Endothelial cell of umbilical vein (primary cell): ENCODE measurements at regions not wholly inside any gene's neighbourhood (a gene's known extent, or its start where the extent isn't known, plus 50 kb on each side); places are given as distances from the start of the nearest gene placed in this dataset.

Experiments used
- BruUV-seq: library from RNA; stranded (reverse); fragments of 400-500 nt; replicated peaks from 2 replicates; lab custom pipeline; 2021; lab: Mats Ljungman, UMichigan
- CTCF ChIA-PET: fragments of 300-600, 350-600 bp; sonication (Branson Sonifier 250); formaldehyde crosslinking; loops from one replicate; lab custom pipeline; 2021; ENCODE audit warnings: antibody characterized with exemption, inconsistent platforms; lab: Charles Lee
- POLR2A ChIA-PET: fragments of 300-600, 350-600 bp; sonication (Branson Sonifier 250); formaldehyde crosslinking; loops from one replicate; lab custom pipeline; 2021; ENCODE audit warnings: antibody characterized with exemption, inconsistent platforms; lab: Charles Lee
- DNase-seq: peaks from one replicate; pipeline ENCODE4 v3.0.0-alpha.2; 2011; ENCODE audit warnings: low read depth, low spot score
- FAIRE-seq: peaks from 2 replicates; lab custom pipeline; 2011; peaks lifted over from hg19 to GRCh38; lab: Jason Lieb, UNC
- H2AFZ ChIP-seq: 2 replicates; pipeline ENCODE4 v1.6.0; 2012; ENCODE audit warnings: low read depth, low read length, control low read depth, inconsistent platforms
- H3K27ac ChIP-seq: 2 replicates; pipeline ENCODE4 v1.5.1; 2011; ENCODE audit warnings: low read depth, mild to moderate bottlenecking, control low read depth, low read length, moderate library complexity; ENCODE audit not compliant: insufficient read depth
- H3K27me3 ChIP-seq, 2 experiments: 2 replicates each; pipeline versions ENCODE4 v1.6.0 to v1.6.1; 2011; ENCODE audit warnings: low read length in 2 of 2, mixed read lengths in 1 of 2; ENCODE audit not compliant: control insufficient read depth in 2 of 2, insufficient read depth in 2 of 2
- H3K36me3 ChIP-seq, 2 experiments: 2 replicates in 1 of 2; 3 replicates in 1 of 2; pipeline ENCODE4 v1.5.1; 2011; ENCODE audit warnings: low read length in 2 of 2, mild to moderate bottlenecking in 1 of 2, moderate library complexity in 1 of 2; ENCODE audit not compliant: control insufficient read depth in 2 of 2, insufficient read depth in 2 of 2; ENCODE audit errors: extremely low read depth in 1 of 2
- H3K4me1 ChIP-seq: 3 replicates; pipeline ENCODE4 v1.5.1; 2011; ENCODE audit warnings: mild to moderate bottlenecking, low read length; ENCODE audit not compliant: control insufficient read depth, insufficient read depth; ENCODE audit errors: extremely low read depth
- H3K4me2 ChIP-seq: 2 replicates; pipeline ENCODE4 v1.6.1; 2011; ENCODE audit warnings: low read length, control low read depth, mixed read lengths; ENCODE audit not compliant: insufficient read depth
- H3K4me3 ChIP-seq, 3 experiments: fragments of 200-600 bp in 1 of 3; sonication (generic), shearing (Covaris generic) in 1 of 3; replicated peaks in 1 of 3; 2 replicates each; pipeline ENCODE4 v1.5.1; 2011 to 2016; ENCODE audit warnings: control low read depth in 3 of 3, low read length in 3 of 3, mild to moderate bottlenecking in 2 of 3, inconsistent platforms in 1 of 3, low read depth in 1 of 3, moderate library complexity in 1 of 3; ENCODE audit not compliant: insufficient read depth in 1 of 3
- H3K79me2 ChIP-seq: 2 replicates; pipeline ENCODE4 v1.6.0; 2012; ENCODE audit warnings: low read length, inconsistent platforms; ENCODE audit not compliant: control insufficient read depth, insufficient read depth
- H3K9ac ChIP-seq: replicated peaks from 2 replicates; pipeline ENCODE3; 2011; ENCODE audit warnings: low read length, control low read depth; ENCODE audit not compliant: insufficient read depth; ENCODE audit errors: extremely low read depth
- H3K9me1 ChIP-seq: replicated peaks from 3 replicates; pipeline ENCODE4 v1.6.0; 2011; ENCODE audit warnings: mild to moderate bottlenecking, low read length; ENCODE audit not compliant: control insufficient read depth, insufficient read depth; ENCODE audit errors: extremely low read depth
- H3K9me3 ChIP-seq: replicated peaks from 2 replicates; pipeline ENCODE4 v1.5.1; 2012; ENCODE audit warnings: low read length, inconsistent platforms; ENCODE audit not compliant: control insufficient read depth, insufficient read depth
- H4K20me1 ChIP-seq: replicated peaks from 2 replicates; pipeline ENCODE3; 2011; ENCODE audit warnings: mild to moderate bottlenecking, low read length; ENCODE audit not compliant: control insufficient read depth, insufficient read depth; ENCODE audit errors: extremely low read depth
- CTCF ChIP-seq, 2 donors: IDR thresholded peaks; 1 replicate in 1 of 2; 2 replicates in 1 of 2; pipeline ENCODE4 v1.5.1; 2011; ENCODE audit warnings: low read length in 2 of 2, mild to moderate bottlenecking in 2 of 2, moderate library complexity in 2 of 2, control low read depth in 1 of 2, inconsistent platforms in 1 of 2, low read depth in 1 of 2; ENCODE audit not compliant: insufficient read depth in 1 of 2; ENCODE audit errors: extremely low read depth in 1 of 2
- FOS ChIP-seq: IDR thresholded peaks from 2 replicates; pipeline ENCODE4 v1.6.1; 2011; ENCODE audit warnings: mild to moderate bottlenecking, low read length, moderate library complexity, borderline replicate concordance; ENCODE audit not compliant: insufficient read depth
- JUN ChIP-seq: IDR thresholded peaks from 2 replicates; pipeline ENCODE4 v1.6.1; 2011; ENCODE audit warnings: borderline replicate concordance, low read depth; ENCODE audit not compliant: insufficient read length, insufficient read depth
- MAX ChIP-seq: IDR thresholded peaks from 2 replicates; pipeline ENCODE4 v1.6.1; 2011; ENCODE audit not compliant: insufficient read depth, insufficient read length
- MYC ChIP-seq: IDR thresholded peaks from one replicate; pipeline ENCODE4 v1.6.1; 2011; ENCODE audit warnings: mild to moderate bottlenecking, low read depth, low read length
- POLR2A ChIP-seq: IDR thresholded peaks from 2 replicates; pipeline ENCODE4 v1.6.1; 2012; ENCODE audit warnings: low read depth, mild to moderate bottlenecking, control low read depth, low read length
- POLR2AphosphoS5 ChIP-seq: IDR thresholded peaks from 2 replicates; pipeline ENCODE4 v1.6.1; 2012; ENCODE audit warnings: low read depth, mild to moderate bottlenecking, control low read depth, low read length, moderate library complexity; ENCODE audit not compliant: insufficient read depth
- dilution Hi-C: fragments of 300-500 bp; cut with MboI; formaldehyde crosslinking; loops from one replicate; pipeline ENCODE4 v1.15.0; 2019; ENCODE audit warnings: low sequenced_read_pairs; ENCODE audit not compliant: extremely low pct_ligation_motif_present
- intact Hi-C: fragments of 100-400 bp; cut with micrococcal nuclease; formaldehyde crosslinking; loops from one replicate; pipeline ENCODE4 v1.10.0; 2022

GRCh38 chr10:47113907-47114500 is 186.0 kb upstream of the GDF10 start:
- Histone ChIP-seq H3K9ac (no peak overlapping the region), H3K4me2 (no peak overlapping the region), H3K27me3 (no peaks in the 10 kb centered on the region), H3K9me3 (no peaks in the 10 kb centered on the region), H3K27ac (no peak overlapping the region), H3K9me1 (no peaks in the 10 kb centered on the region), H3K36me3 (no peaks in the 10 kb centered on the region), H4K20me1 (no peaks in the 10 kb centered on the region), H3K79me2 (no peaks in the 10 kb centered on the region), H3K4me1 (no peaks in the 10 kb centered on the region), H2AFZ (no peak overlapping the region), H3K4me3 (no peak overlapping the region)
- dilution Hi-C loops, result no loop called here
- no peak for TF ChIP-seq MAX
- no peak for TF ChIP-seq MYC
- TF ChIP-seq POLR2A, result no peak
- no peak for TF ChIP-seq JUN
- TF ChIP-seq CTCF (IDR thresholded peaks at IDR 0.05; ENCODE audit: extremely low read depth in 1 of 2, insufficient read depth in 1 of 2, low read depth in 1 of 2, low read length in 2 of 2), result no peak
- TF ChIP-seq POLR2AphosphoS5, result no peak
- TF ChIP-seq FOS, result no peak
- FAIRE-seq (no peak), DNase-seq (no peak)
- POLR2A ChIA-PET, result no interaction called here
- CTCF ChIA-PET, result no interaction called here
- intact Hi-C loops, result no loop called here
- BruUV-seq, result no TSS peak
